ENCODE measurements at regions not wholly inside any gene's neighbourhood (a gene's known extent, or its start where the extent isn't known, plus 50 kb on each side); places are given as distances from the start of the nearest gene placed in this dataset.

GRCh38 chr14:21861153-21861552, 187.5 kb upstream of the OR4E1 start:
- TF ChIP-seq JUN (IDR thresholded peaks at IDR 0.05; ENCODE audit: low read depth, low read length) (no peak), POLR2A (IDR thresholded peaks at IDR 0.05; ENCODE audit: control extremely low read depth in 1 of 2, low read depth in 2 of 2, low read length in 2 of 2) (no peak), POLR2AphosphoS5 (IDR thresholded peaks at IDR 0.05; ENCODE audit: low read depth, low read length) (no peak), CTCF (IDR thresholded peaks at IDR 0.05; ENCODE audit: control extremely low read depth in 1 of 3, insufficient read depth in 1 of 3, low read depth in 1 of 3, low read length in 3 of 3) (no peak), RAD21 (IDR thresholded peaks at IDR 0.05 in 1 of 2, conservative IDR thresholded peaks at IDR 0.05 in 1 of 2; ENCODE audit: low read depth in 2 of 2, low read length in 2 of 2) (no peak), CHD2 (IDR thresholded peaks at IDR 0.05; ENCODE audit: low read length) (no peak), TBP (IDR thresholded peaks at IDR 0.05; ENCODE audit: low read depth, low read length) (no peak), EZH2 (IDR thresholded peaks at IDR 0.05; ENCODE audit: low read depth, low read length, severe bottlenecking) (no peak), ATF3 (IDR thresholded peaks at IDR 0.05; ENCODE audit: insufficient read depth, low read depth, low read length) (no peak), E2F6 (IDR thresholded peaks at IDR 0.05) (no peak), USF2 (IDR thresholded peaks at IDR 0.05; ENCODE audit: low read length) (no peak), HDAC2 (IDR thresholded peaks at IDR 0.05; ENCODE audit: borderline replicate concordance in 1 of 2, low read depth in 2 of 2, low read length in 2 of 2) (no peak), FOSL1 (IDR thresholded peaks at IDR 0.05; ENCODE audit: insufficient read depth, low read depth, low read length) (no peak), MAFK (IDR thresholded peaks at IDR 0.05; ENCODE audit: low read depth, low read length) (no peak)
